Activated CD4-positive, alpha-beta T cell treated with anti-CD3 and anti-CD28 coated beads, Interleukin-2, amount 50 U/mL, for 24 hours (primary cell): ENCODE measurements at regions not wholly inside any gene's neighbourhood (a gene's known extent, or its start where the extent isn't known, plus 50 kb on each side); places are given as distances from the start of the nearest gene placed in this dataset.

ENCODE experiments used
- DNase-seq, 2 donors: peaks; one replicate each; pipeline ENCODE4 v3.0.0-alpha.2; 2020; ENCODE audit warnings: low read depth in 1 of 2, low spot score in 1 of 2

- no peak for DNase-seq
These were observed 327.2 kb upstream of the AKR1E2 start for GRCh38 chr10:4498711-4499251.

- no peak for DNase-seq
These were observed 331.5 kb upstream of the AKR1E2 start for GRCh38 chr10:4494551-4494950.

GRCh38 chr10:4492202-4492601, 333.8 kb upstream of the AKR1E2 start:
- DNase-seq: no peak

GRCh38 chr10:4488904-4489303, 337.1 kb upstream of the AKR1E2 start:
- DNase-seq: no peak

GRCh38 chr10:4485636-4486035, 340.4 kb upstream of the AKR1E2 start:
- DNase-seq: no peak

- no peak for DNase-seq
These were observed 342.2 kb upstream of the AKR1E2 start for GRCh38 chr10:4483811-4484210.

GRCh38 chr10:4482659-4483058, 343.3 kb upstream of the AKR1E2 start:
- DNase-seq: no peak

GRCh38 chr10:4481192-4481591, 344.8 kb upstream of the AKR1E2 start:
- no peak for DNase-seq

GRCh38 chr10:4479342-4479741, 346.7 kb upstream of the AKR1E2 start:
- DNase-seq: no peak

GRCh38 chr10:4477664-4478063, 348.3 kb upstream of the AKR1E2 start:
- DNase-seq: no peak

- DNase-seq: no peak
These were observed 350.0 kb upstream of the AKR1E2 start for GRCh38 chr10:4475827-4476490.

GRCh38 chr10:4474829-4475228, 351.2 kb upstream of the AKR1E2 start:
- no peak for DNase-seq

- no peak for DNase-seq
These were observed 352.0 kb upstream of the AKR1E2 start for GRCh38 chr10:4473977-4474376.

- no peak for DNase-seq
These were observed 353.7 kb upstream of the AKR1E2 start for GRCh38 chr10:4472190-4472904.

GRCh38 chr10:4470231-4470835, 355.7 kb upstream of the AKR1E2 start:
- no peak for DNase-seq

- no peak for DNase-seq
These were observed 358.5 kb upstream of the AKR1E2 start for GRCh38 chr10:4467481-4467880.

GRCh38 chr10:4460267-4460666, 365.7 kb upstream of the AKR1E2 start:
- no peak for DNase-seq

GRCh38 chr10:4459531-4459930, 366.5 kb upstream of the AKR1E2 start:
- no peak for DNase-seq

- no peak for DNase-seq
These were observed 368.4 kb upstream of the AKR1E2 start for GRCh38 chr10:4457597-4457996.

- DNase-seq: no peak
These were observed 369.2 kb upstream of the AKR1E2 start for GRCh38 chr10:4456776-4457175.

- DNase-seq: no peak
These were observed 369.7 kb upstream of the AKR1E2 start for GRCh38 chr10:4456279-4456678.

- DNase-seq: no peak
These were observed 372.1 kb upstream of the AKR1E2 start for GRCh38 chr10:4453950-4454349.
